SK-N-SH (cell line): ENCODE measurements at regions not wholly inside any gene's neighbourhood (a gene's known extent, or its start where the extent isn't known, plus 50 kb on each side); places are given as distances from the start of the nearest gene placed in this dataset.
A peak's percentile ranks its signal among the peaks of the same experiment; 100 is the strongest.

Experiments used
- CTCF ChIA-PET: fragments of 300-600, 350-600 bp; formaldehyde crosslinking; extraction: SDS; loops from one replicate; lab custom pipeline; 2021; lab: Yijun Ruan, JAX
- POLR2A ChIA-PET: fragments of 350-600 bp; sonication (Branson Sonifier 250); formaldehyde crosslinking; extraction: SDS; loops from one replicate; lab custom pipeline; 2020; ENCODE audit warnings: antibody characterized with exemption, inconsistent platforms; lab: Yijun Ruan, JAX
- DNase-seq: peaks from one replicate; pipeline ENCODE4 v3.0.0; 2012
- H2AFZ ChIP-seq: fragments of 200-600 bp; sonication (generic); 2 replicates; pipeline ENCODE4 v1.8.1; 2016; ENCODE audit warnings: antibody characterized with exemption, mild to moderate bottlenecking, low read depth
- H3F3A ChIP-seq: fragments of 200-600 bp; sonication (generic); replicated peaks from 2 replicates; pipeline ENCODE3; 2016; ENCODE audit warnings: antibody characterized with exemption, mild to moderate bottlenecking; ENCODE audit not compliant: insufficient read depth
- H3K27ac ChIP-seq, 2 experiments: fragments of 200-500 bp in 1 of 2; fragments of 200-600 bp in 1 of 2; sonication (Bioruptor generic) in 1 of 2; sonication (generic), shearing (Covaris generic) in 1 of 2; 2 replicates each; pipeline versions ENCODE4 v1.5.1 to v1.6.1; 2014 to 2016; ENCODE audit warnings: low read depth in 2 of 2, inconsistent platforms in 1 of 2, low read length in 1 of 2, mild to moderate bottlenecking in 1 of 2, mixed read lengths in 1 of 2
- H3K27me3 ChIP-seq: fragments of 200-600 bp; sonication (generic), shearing (Covaris generic); 2 replicates; pipeline ENCODE4 v1.6.1; 2016; ENCODE audit warnings: mixed run types; ENCODE audit not compliant: insufficient read depth
- H3K36me3 ChIP-seq, 2 experiments: fragments of 200-500 bp in 1 of 2; fragments of 200-600 bp in 1 of 2; sonication (Bioruptor generic) in 1 of 2; sonication (generic) in 1 of 2; replicated peaks in 1 of 2; 2 replicates each; pipeline versions ENCODE3 to v1.5.1; 2014 to 2016; ENCODE audit warnings: low read length in 1 of 2, mild to moderate bottlenecking in 1 of 2; ENCODE audit not compliant: insufficient read depth in 2 of 2, control insufficient read depth in 1 of 2
- H3K4me1 ChIP-seq, 2 experiments: fragments of 200-500 bp in 1 of 2; fragments of 200-600 bp in 1 of 2; sonication (Bioruptor generic) in 1 of 2; sonication (generic), shearing (Covaris generic) in 1 of 2; 2 replicates each; pipeline versions ENCODE4 v1.5.1 to v1.6.1; 2014 to 2016; ENCODE audit warnings: low read depth in 1 of 2, low read length in 1 of 2, mixed run types in 1 of 2; ENCODE audit not compliant: insufficient read depth in 2 of 2, control insufficient read depth in 1 of 2
- H3K4me2 ChIP-seq: fragments of 200-600 bp; sonication (generic), shearing (Covaris generic); 2 replicates; pipeline ENCODE4 v1.6.1; 2017; ENCODE audit warnings: mixed run types
- H3K4me3 ChIP-seq, 2 experiments: fragments of 200-500 bp in 1 of 2; fragments of 200-600 bp in 1 of 2; sonication (Bioruptor generic) in 1 of 2; sonication (generic), shearing (Covaris generic) in 1 of 2; 2 replicates each; pipeline versions ENCODE4 v1.5.1 to v1.8.1; 2014 to 2016; ENCODE audit warnings: low read depth in 2 of 2, inconsistent platforms in 1 of 2, low read length in 1 of 2, mild to moderate bottlenecking in 1 of 2, mixed read lengths in 1 of 2, moderate library complexity in 1 of 2
- H3K79me2 ChIP-seq: fragments of 200-600 bp; sonication (generic); 2 replicates; pipeline ENCODE4 v1.8.1; 2017; ENCODE audit warnings: mild to moderate bottlenecking; ENCODE audit not compliant: insufficient read depth
- H3K9ac ChIP-seq: fragments of 200-600 bp; sonication (generic); 2 replicates; pipeline ENCODE4 v1.6.1; 2017; ENCODE audit warnings: mixed run types
- H3K9me2 ChIP-seq: fragments of 200-600 bp; sonication (generic); 2 replicates; pipeline ENCODE4 v1.6.1; 2017; ENCODE audit warnings: mixed run types
- H3K9me3 ChIP-seq: fragments of 200-600 bp; sonication (generic); 2 replicates; pipeline ENCODE4 v1.6.1; 2017; ENCODE audit warnings: mixed run types, mild to moderate bottlenecking, moderate library complexity
- H4K20me1 ChIP-seq: fragments of 200-600 bp; sonication (generic); 2 replicates; pipeline ENCODE4 v1.6.1; 2017; ENCODE audit warnings: mild to moderate bottlenecking, mixed run types; ENCODE audit not compliant: insufficient read depth
- EZH2phosphoT487 ChIP-seq: fragments of 200-600 bp; sonication (generic); IDR thresholded peaks from 2 replicates; pipeline ENCODE4 v1.6.1; 2017; ENCODE audit warnings: low read depth, mixed run types, mild to moderate bottlenecking, antibody characterized with exemption, moderate library complexity, borderline replicate concordance
- FOSL2 ChIP-seq: IDR thresholded peaks from 2 replicates; pipeline ENCODE4 v1.4.0; 2012; ENCODE audit warnings: low read depth, mild to moderate bottlenecking, moderate library complexity, borderline replicate concordance
- MEF2A ChIP-seq: IDR thresholded peaks from 2 replicates; pipeline ENCODE4 v1.4.0; 2012; ENCODE audit warnings: low read depth, borderline replicate concordance
- RAD21 ChIP-seq: IDR thresholded peaks from 2 replicates; pipeline ENCODE4 v1.6.1; 2012; ENCODE audit warnings: mild to moderate bottlenecking, low read length
- RXRA ChIP-seq: IDR thresholded peaks from 2 replicates; pipeline ENCODE4 v1.4.0; 2012; ENCODE audit warnings: low read depth, mild to moderate bottlenecking, borderline replicate concordance
- SIN3A ChIP-seq: IDR thresholded peaks from 2 replicates; pipeline ENCODE4 v1.6.1; 2012; ENCODE audit warnings: low read depth, mild to moderate bottlenecking, low read length, moderate library complexity, borderline replicate concordance
- ZBTB33 ChIP-seq: IDR thresholded peaks from 2 replicates; pipeline ENCODE4 v1.4.0; 2012; ENCODE audit warnings: low read depth, borderline replicate concordance
- WGBS: methylation state at CpG from one replicate; pipeline ENCODE4 v1.1.6; 2017; ENCODE audit warnings: low lambda C conversion rate; 5-methylcytosine and 5-hydroxymethylcytosine counted together
- TF ChIP-seq, protein P1 (sequence below): IDR thresholded peaks from 2 replicates; pipeline ENCODE4; 2012
- TF ChIP-seq, protein P2 (sequence below): IDR thresholded peaks from 2 replicates; pipeline ENCODE4 v1.6.1; 2012; ENCODE audit warnings: mild to moderate bottlenecking, low read depth, low read length, moderate library complexity
- TF ChIP-seq, protein P3 (sequence below): fragments of 200-600 bp; sonication (generic); IDR thresholded peaks from 2 replicates; pipeline ENCODE4 v1.6.1; 2017; ENCODE audit warnings: antibody characterized with exemption, mild to moderate bottlenecking, moderate library complexity
- TF ChIP-seq, protein P4 (sequence below): fragments of 150-350 bp; IDR thresholded peaks from 2 replicates; pipeline ENCODE4 v1.6.1; 2017; ENCODE audit warnings: antibody characterized with exemption, low read length, low read depth, borderline replicate concordance

DNA sequence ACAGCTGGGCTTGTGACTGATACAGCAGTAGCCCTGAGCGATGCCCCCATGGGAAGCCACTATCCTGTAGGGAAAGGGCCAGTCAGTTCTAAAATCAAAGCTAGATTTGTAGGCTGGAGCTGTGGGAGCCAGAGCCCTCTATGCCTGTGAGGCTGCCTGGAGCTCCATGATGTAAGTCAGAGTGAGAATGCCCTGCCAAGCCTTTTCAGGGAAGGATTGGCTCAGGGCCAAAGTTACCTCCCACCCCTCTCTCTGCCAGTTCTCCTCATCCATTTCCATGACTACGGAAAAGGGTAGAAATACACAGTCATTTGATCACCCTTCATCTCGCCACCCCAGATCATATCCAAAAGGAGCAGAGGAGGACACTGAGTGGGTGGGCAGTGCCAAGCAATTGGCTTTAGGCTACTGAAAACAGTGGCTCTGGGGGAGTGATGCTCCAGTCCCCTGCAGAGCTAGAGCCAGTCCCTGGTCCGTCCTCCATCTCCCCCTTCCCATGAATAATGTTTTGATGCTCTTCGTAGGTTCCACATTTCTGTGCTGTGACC, 59.5 kb upstream of the KCNA3 start:
- CTCF ChIA-PET: interaction anchor here (1.2 to 1.6 kb wide), 3 partner anchors 31 to 238 kb away, joined by 4 to 6 read pairs (median 4); no protein-coding TSS in a partner anchor
- no peaks in the 10 kb centered on the region for H3K9me3 ChIP-seq

More for the DNA sequence above, 59.5 kb upstream of the KCNA3 start:
- Histone ChIP-seq H3K27me3 (no peaks in the 10 kb centered on the region), H3F3A (no peaks in the 10 kb centered on the region), H3K9ac (no peak overlapping the region), H3K4me1 (no peaks in the 10 kb centered on the region), H2AFZ (no peak overlapping the region), H3K4me3 (no peak overlapping the region), H3K9me2 (no peaks in the 10 kb centered on the region), H3K27ac (no peak overlapping the region), H3K4me2 (no peak overlapping the region), H3K79me2 (no peaks in the 10 kb centered on the region), H4K20me1 (no peaks in the 10 kb centered on the region), H3K36me3 (no peaks in the 10 kb centered on the region)
- no peak for TF ChIP-seq SIN3A
- no peak for TF ChIP-seq EZH2phosphoT487
- no peak for TF ChIP-seq MEF2A
- TF ChIP-seq FOSL2: no peak
- no peak for TF ChIP-seq RAD21
- TF ChIP-seq ZBTB33: no peak
- TF ChIP-seq RXRA: no peak
- TF ChIP-seq, protein P1, sequence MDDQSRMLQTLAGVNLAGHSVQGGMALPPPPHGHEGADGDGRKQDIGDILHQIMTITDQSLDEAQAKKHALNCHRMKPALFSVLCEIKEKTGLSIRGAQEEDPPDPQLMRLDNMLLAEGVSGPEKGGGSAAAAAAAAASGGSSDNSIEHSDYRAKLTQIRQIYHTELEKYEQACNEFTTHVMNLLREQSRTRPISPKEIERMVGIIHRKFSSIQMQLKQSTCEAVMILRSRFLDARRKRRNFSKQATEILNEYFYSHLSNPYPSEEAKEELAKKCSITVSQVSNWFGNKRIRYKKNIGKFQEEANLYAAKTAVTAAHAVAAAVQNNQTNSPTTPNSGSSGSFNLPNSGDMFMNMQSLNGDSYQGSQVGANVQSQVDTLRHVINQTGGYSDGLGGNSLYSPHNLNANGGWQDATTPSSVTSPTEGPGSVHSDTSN: no peak
- TF ChIP-seq, protein P2, sequence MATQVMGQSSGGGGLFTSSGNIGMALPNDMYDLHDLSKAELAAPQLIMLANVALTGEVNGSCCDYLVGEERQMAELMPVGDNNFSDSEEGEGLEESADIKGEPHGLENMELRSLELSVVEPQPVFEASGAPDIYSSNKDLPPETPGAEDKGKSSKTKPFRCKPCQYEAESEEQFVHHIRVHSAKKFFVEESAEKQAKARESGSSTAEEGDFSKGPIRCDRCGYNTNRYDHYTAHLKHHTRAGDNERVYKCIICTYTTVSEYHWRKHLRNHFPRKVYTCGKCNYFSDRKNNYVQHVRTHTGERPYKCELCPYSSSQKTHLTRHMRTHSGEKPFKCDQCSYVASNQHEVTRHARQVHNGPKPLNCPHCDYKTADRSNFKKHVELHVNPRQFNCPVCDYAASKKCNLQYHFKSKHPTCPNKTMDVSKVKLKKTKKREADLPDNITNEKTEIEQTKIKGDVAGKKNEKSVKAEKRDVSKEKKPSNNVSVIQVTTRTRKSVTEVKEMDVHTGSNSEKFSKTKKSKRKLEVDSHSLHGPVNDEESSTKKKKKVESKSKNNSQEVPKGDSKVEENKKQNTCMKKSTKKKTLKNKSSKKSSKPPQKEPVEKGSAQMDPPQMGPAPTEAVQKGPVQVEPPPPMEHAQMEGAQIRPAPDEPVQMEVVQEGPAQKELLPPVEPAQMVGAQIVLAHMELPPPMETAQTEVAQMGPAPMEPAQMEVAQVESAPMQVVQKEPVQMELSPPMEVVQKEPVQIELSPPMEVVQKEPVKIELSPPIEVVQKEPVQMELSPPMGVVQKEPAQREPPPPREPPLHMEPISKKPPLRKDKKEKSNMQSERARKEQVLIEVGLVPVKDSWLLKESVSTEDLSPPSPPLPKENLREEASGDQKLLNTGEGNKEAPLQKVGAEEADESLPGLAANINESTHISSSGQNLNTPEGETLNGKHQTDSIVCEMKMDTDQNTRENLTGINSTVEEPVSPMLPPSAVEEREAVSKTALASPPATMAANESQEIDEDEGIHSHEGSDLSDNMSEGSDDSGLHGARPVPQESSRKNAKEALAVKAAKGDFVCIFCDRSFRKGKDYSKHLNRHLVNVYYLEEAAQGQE: no peak
- TF ChIP-seq, protein P3, sequence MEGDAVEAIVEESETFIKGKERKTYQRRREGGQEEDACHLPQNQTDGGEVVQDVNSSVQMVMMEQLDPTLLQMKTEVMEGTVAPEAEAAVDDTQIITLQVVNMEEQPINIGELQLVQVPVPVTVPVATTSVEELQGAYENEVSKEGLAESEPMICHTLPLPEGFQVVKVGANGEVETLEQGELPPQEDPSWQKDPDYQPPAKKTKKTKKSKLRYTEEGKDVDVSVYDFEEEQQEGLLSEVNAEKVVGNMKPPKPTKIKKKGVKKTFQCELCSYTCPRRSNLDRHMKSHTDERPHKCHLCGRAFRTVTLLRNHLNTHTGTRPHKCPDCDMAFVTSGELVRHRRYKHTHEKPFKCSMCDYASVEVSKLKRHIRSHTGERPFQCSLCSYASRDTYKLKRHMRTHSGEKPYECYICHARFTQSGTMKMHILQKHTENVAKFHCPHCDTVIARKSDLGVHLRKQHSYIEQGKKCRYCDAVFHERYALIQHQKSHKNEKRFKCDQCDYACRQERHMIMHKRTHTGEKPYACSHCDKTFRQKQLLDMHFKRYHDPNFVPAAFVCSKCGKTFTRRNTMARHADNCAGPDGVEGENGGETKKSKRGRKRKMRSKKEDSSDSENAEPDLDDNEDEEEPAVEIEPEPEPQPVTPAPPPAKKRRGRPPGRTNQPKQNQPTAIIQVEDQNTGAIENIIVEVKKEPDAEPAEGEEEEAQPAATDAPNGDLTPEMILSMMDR: no peak
- TF ChIP-seq, protein P4, sequence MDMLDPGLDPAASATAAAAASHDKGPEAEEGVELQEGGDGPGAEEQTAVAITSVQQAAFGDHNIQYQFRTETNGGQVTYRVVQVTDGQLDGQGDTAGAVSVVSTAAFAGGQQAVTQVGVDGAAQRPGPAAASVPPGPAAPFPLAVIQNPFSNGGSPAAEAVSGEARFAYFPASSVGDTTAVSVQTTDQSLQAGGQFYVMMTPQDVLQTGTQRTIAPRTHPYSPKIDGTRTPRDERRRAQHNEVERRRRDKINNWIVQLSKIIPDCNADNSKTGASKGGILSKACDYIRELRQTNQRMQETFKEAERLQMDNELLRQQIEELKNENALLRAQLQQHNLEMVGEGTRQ: no peak
- DNase-seq: peak; percentile 39
- 5% methylated on average over 3 of the region's 5 CpGs for WGBS
- POLR2A ChIA-PET: no interaction called here
